ENCODE measurements at regions not wholly inside any gene's neighbourhood (a gene's known extent, or its start where the extent isn't known, plus 50 kb on each side); places are given as distances from the start of the nearest gene placed in this dataset.

- no peak for TF ChIP-seq CTCF (IDR thresholded peaks at IDR 0.05; ENCODE audit: low read depth, low read length)
- peak in 1 of 2 donors; percentile 56 for DNase-seq (ENCODE audit: low read depth in 2 of 2)
- no peak overlapping the region for H3K4me3 ChIP-seq (replicated peaks in 1 of 2; ENCODE audit: low read depth in 2 of 2, low read length in 2 of 2)
These were observed 296.2 kb downstream of the HTR7 start for GRCh38 chr10:90561666-90562065.

GRCh38 chr10:90571481-90572258 lies 286.2 kb downstream of the HTR7 start:
- no peak for TF ChIP-seq CTCF (IDR thresholded peaks at IDR 0.05; ENCODE audit: low read depth, low read length)
- DNase-seq (ENCODE audit: low read depth in 2 of 2): no peak
- H3K4me3 ChIP-seq (replicated peaks in 1 of 2; ENCODE audit: low read depth in 2 of 2, low read length in 2 of 2): no peak overlapping the region

- no peak for TF ChIP-seq CTCF (IDR thresholded peaks at IDR 0.05; ENCODE audit: low read depth, low read length)
These were observed 282.7 kb downstream of the HTR7 start for GRCh38 chr10:90575125-90575524.

GRCh38 chr10:90577569-90577968 lies 280.3 kb downstream of the HTR7 start:
- TF ChIP-seq CTCF (IDR thresholded peaks at IDR 0.05; ENCODE audit: low read depth, low read length): no peak
- no peak for DNase-seq (ENCODE audit: low read depth in 2 of 2)

More at GRCh38 chr10:90575125-90575524, 282.7 kb downstream of the HTR7 start:
- H3K4me3 ChIP-seq (replicated peaks in 1 of 2; ENCODE audit: low read depth in 2 of 2, low read length in 2 of 2): no peak overlapping the region
- DNase-seq (ENCODE audit: low read depth in 2 of 2): no peak

GRCh38 chr10:90579602-90580242 lies 278.1 kb downstream of the HTR7 start:
- DNase-seq (ENCODE audit: low read depth in 2 of 2): peak; percentile 53 to 71
- TF ChIP-seq CTCF (IDR thresholded peaks at IDR 0.05; ENCODE audit: low read depth, low read length): peak; percentile 34
- H3K4me3 ChIP-seq (replicated peaks in 1 of 2; ENCODE audit: low read depth in 2 of 2, low read length in 2 of 2): no peak overlapping the region

More at GRCh38 chr10:90577569-90577968, 280.3 kb downstream of the HTR7 start:
- H3K4me3 ChIP-seq (replicated peaks in 1 of 2; ENCODE audit: low read depth in 2 of 2, low read length in 2 of 2): no peak overlapping the region

GRCh38 chr10:90583416-90583815 lies 274.4 kb downstream of the HTR7 start:
- DNase-seq (ENCODE audit: low read depth in 2 of 2): peak in 1 of 2 donors; percentile 34
- no peak overlapping the region for H3K4me3 ChIP-seq (replicated peaks in 1 of 2; ENCODE audit: low read depth in 2 of 2, low read length in 2 of 2)
- no peak for TF ChIP-seq CTCF (IDR thresholded peaks at IDR 0.05; ENCODE audit: low read depth, low read length)
